HG03354 (cell line): ENCODE measurements at regions not wholly inside any gene's neighbourhood (a gene's known extent, or its start where the extent isn't known, plus 50 kb on each side); places are given as distances from the start of the nearest gene placed in this dataset.

Source experiments
- ATAC-seq: cut with Tn5 transposase; IDR thresholded peaks from one replicate; pipeline ENCODE4 v1.9.1; 2021; ENCODE audit warnings: mild to moderate bottlenecking; ENCODE audit not compliant: unreplicated experiment, poor library complexity, severe bottlenecking

- ATAC-seq: no peak
Measured at GRCh38 chr17:77449373-77449907, 308.7 kb downstream of the SEC14L1 start.

- no peak for ATAC-seq
Measured at GRCh38 chr17:77449908-77450741, 309.4 kb downstream of the SEC14L1 start.

GRCh38 chr17:77450742-77451244 is 310.0 kb downstream of the SEC14L1 start:
- ATAC-seq: no peak

GRCh38 chr17:77451245-77451893 is 310.6 kb downstream of the SEC14L1 start:
- ATAC-seq: no peak

- ATAC-seq: no peak
Measured at GRCh38 chr17:77451894-77452852, 311.4 kb downstream of the SEC14L1 start.

- no peak for ATAC-seq
Measured at GRCh38 chr17:77453613-77454241, 313.0 kb downstream of the SEC14L1 start.

- no peak for ATAC-seq
Measured at GRCh38 chr17:77454242-77455095, 313.7 kb downstream of the SEC14L1 start.

- no peak for ATAC-seq
Measured at GRCh38 chr17:77455111-77455890, 314.5 kb downstream of the SEC14L1 start.

- ATAC-seq: no peak
Measured at GRCh38 chr17:77455891-77456260, 315.1 kb downstream of the SEC14L1 start.

- ATAC-seq: no peak
Measured at GRCh38 chr17:77456271-77456950, 315.6 kb downstream of the SEC14L1 start.

GRCh38 chr17:77456951-77457548 is 316.3 kb downstream of the SEC14L1 start:
- no peak for ATAC-seq

GRCh38 chr17:77457572-77458201 is 316.9 kb downstream of the SEC14L1 start:
- ATAC-seq: no peak

GRCh38 chr17:77458202-77459017 is 317.6 kb downstream of the SEC14L1 start:
- no peak for ATAC-seq

- no peak for ATAC-seq
Measured at GRCh38 chr17:77459018-77459755, 318.4 kb downstream of the SEC14L1 start.

GRCh38 chr17:77460514-77461046 is 319.8 kb downstream of the SEC14L1 start:
- no peak for ATAC-seq
